LNCAP (cell line): ENCODE measurements at regions not wholly inside any gene's neighbourhood (a gene's known extent, or its start where the extent isn't known, plus 50 kb on each side); places are given as distances from the start of the nearest gene placed in this dataset.

Source experiments
- TF ChIP-seq, protein P1 (sequence below): fragments of 450-650 bp; IDR thresholded peaks from 2 replicates; pipeline ENCODE4 v1.5.1; 2017; ENCODE audit warnings: mild to moderate bottlenecking

DNA sequence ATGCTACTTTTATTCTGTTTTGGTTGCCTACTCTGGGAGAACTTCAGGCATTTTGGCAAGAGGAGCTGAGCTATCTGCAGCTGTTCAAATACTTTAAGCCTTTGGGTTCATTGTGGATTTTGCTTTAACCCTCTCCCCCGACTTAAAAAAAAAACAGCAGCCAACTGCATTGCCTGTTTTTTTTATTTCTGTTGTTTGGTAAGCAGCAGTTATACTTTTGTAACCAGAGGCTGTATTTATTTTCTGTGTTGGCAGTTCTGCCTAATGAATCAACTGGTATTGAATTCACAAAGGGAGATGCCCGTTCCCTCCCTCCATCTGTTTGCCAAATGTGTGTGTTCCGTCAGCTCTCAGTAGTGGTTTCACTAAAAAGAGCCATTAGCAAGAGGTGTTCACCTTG lies 484.0 kb downstream of the UTRN start:
- TF ChIP-seq, protein P1, sequence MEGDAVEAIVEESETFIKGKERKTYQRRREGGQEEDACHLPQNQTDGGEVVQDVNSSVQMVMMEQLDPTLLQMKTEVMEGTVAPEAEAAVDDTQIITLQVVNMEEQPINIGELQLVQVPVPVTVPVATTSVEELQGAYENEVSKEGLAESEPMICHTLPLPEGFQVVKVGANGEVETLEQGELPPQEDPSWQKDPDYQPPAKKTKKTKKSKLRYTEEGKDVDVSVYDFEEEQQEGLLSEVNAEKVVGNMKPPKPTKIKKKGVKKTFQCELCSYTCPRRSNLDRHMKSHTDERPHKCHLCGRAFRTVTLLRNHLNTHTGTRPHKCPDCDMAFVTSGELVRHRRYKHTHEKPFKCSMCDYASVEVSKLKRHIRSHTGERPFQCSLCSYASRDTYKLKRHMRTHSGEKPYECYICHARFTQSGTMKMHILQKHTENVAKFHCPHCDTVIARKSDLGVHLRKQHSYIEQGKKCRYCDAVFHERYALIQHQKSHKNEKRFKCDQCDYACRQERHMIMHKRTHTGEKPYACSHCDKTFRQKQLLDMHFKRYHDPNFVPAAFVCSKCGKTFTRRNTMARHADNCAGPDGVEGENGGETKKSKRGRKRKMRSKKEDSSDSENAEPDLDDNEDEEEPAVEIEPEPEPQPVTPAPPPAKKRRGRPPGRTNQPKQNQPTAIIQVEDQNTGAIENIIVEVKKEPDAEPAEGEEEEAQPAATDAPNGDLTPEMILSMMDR = no peak

DNA sequence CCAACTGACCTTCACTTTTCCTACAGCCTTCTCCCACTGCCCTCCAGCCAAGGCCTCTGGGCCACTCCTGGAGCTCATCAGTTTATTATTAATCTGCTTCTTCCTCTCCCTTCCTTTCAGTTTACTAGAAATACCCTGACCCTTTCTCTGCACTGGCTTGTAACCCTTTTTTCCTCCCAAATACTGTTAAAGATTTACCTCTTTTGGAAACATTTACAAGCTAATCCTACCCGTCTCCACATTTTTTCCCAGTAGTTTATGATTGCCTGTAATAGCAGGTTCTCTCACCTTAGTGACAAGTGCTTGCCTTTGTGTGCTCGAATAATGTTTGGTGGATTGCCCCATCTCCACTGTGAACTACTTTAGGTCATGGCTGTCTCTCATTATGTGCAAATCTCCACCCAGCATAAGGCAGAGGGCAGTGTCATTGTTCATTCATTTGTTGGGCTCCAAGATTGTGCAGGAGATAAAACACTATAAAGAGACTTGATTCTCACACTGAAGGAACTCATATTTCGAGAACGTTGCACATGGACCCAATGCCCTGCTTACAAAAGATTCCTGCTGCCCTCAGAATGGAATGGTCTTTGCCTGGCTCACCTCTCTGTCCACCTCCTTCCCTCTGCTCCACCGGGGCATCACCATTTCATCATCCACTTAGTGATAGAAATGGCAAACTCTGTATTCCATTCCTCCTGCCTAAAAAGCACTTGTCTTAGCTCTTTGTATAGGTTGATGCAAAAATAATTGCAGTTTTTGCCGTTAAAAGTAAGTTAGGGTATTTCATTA lies 491.1 kb downstream of the UTRN start:
- TF ChIP-seq, protein P1 = no peak

DNA sequence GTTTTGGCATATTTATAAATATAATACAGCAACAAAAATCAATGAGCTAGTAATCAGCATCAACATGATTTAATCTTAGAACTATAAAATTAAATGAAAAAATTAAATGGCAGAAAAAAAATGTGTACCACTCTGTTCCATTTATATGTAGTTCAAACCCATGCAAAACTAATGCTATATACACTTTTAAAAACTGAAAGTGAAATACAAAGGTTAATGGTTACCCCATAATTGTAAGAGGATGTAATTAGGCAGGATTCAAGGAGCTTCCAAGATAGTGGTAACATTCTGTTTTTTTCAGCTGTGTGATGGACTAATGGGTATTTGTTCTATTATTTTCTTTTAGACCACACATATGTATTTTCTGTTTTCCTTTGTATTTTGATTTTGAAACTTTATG lies 492.1 kb downstream of the UTRN start:
- TF ChIP-seq, protein P1 = no peak

DNA sequence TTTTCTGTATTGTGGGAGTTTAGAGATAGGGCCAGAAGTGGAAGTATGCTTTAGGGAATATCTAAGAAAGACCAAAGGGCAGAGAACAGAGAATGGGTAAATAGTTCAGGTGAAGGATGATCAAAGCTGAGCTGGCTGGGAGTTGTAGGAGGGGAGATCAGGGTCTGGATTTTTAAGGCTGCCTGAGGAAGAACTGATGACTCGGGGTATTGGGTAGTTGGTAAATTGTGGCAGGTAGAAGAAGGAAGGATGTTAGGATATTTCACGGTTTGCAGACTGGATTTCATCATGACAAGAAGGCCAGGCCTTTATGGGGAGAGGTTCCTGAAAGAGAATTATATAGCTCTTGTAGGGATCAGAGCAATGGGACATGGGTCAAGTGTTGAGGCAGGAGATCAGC lies 492.9 kb downstream of the UTRN start:
- TF ChIP-seq, protein P1 = no peak

DNA sequence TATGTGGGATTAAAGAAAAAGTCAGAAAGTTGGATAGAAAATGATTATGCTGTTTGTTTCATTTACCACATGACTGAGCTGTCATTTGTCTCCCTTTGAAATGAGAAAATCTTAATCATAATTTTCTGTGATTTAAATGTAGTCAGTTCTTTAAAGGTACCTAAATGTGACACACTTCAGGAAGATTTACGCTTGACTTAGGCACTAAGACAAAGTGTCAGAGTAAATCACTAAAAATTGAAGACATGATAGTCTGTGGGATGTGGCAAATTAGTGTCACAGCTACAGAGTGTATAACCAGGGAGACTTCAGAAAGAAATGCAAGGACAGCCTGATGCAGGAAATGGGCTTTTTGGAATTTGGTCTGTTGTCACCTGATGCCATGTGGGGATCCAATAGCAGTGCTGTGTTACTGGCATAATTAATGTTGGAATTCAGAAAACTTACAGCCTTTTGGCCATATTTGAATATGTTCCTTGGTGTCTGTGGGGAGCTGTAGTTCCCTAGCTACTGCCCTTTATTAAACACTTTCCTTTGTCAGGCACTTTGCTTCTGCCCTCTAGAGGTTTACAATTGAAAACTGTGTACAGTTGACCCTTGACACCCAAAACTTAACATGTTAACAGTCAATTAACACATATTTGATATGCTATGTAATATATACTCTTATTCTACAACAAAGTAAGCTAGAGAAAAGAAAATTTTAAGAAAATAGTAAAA lies 493.8 kb downstream of the UTRN start:
- TF ChIP-seq, protein P1 = peak; percentile 24; the same call in 1 of the 2 replicates

DNA sequence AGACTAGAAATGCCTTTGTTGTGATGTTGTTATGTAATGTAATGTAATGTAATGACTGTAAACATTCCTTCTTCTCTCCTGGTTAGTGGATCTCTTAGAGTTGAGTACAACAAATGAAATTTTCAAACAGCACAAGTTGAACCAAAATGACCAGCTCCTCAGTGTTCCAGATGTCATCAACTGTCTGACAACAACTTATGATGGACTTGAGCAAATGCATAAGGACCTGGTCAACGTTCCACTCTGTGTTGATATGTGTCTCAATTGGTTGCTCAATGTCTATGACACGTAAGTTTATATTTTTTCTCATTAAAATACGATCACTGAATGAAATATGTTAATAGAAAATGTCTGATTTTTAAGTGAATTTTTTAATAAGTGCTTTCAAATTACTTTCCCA lies 496.7 kb downstream of the UTRN start:
- TF ChIP-seq, protein P1 = no peak

DNA sequence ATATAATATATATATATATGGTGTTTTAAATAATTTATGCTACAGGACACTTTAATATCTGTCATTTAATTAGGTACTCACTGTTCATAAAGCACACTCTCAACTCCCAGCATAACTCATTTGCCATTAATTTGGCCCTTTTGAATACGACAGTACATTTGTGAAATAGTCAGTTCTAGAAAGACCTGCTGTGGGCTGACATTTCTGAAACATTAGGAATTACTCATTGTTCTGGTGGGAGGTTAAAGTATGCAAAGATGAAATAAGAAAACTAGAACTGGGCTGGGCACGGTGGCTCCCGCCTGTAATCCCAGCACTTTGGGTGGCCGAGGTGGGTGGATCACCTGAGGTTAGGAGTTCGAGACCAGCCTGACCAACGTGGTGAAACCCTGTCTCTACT lies 497.5 kb downstream of the UTRN start:
- TF ChIP-seq, protein P1 = no peak
